Suprapubic skin (tissue), 4 donors: ENCODE measurements at regions not wholly inside any gene's neighbourhood (a gene's known extent, or its start where the extent isn't known, plus 50 kb on each side); places are given as distances from the start of the nearest gene placed in this dataset.

Source experiments
- DNase-seq, 2 donors: peaks; one replicate each; pipeline ENCODE4 v3.0.0-alpha.2; 2019; ENCODE audit warnings: low spot score in 2 of 2
- H3K27ac ChIP-seq: fragments of 200-600 bp; sonication (generic); one replicate; pipeline ENCODE4 v1.5.1; 2019
- H3K27me3 ChIP-seq: fragments of 200-600 bp; sonication (generic); one replicate; pipeline ENCODE4 v1.5.1; 2019
- H3K36me3 ChIP-seq: fragments of 200-600 bp; sonication (generic); one replicate; pipeline ENCODE4 v1.5.1; 2019
- H3K4me1 ChIP-seq: fragments of 200-600 bp; sonication (generic); one replicate; pipeline ENCODE4 v1.5.1; 2019
- H3K4me3 ChIP-seq: fragments of 200-600 bp; sonication (generic); one replicate; pipeline ENCODE4 v1.5.1; 2019; ENCODE audit warnings: mild to moderate bottlenecking
- H3K9me3 ChIP-seq: fragments of 200-600 bp; sonication (generic); one replicate; pipeline ENCODE4 v1.5.1; 2019
- EP300 ChIP-seq: sonication (generic); formaldehyde crosslinking; IDR thresholded peaks from one replicate; pipeline ENCODE4 v1.6.1; 2017; ENCODE audit warnings: antibody characterized with exemption
- POLR2A ChIP-seq, 2 donors: fragments of 450-650 bp; IDR thresholded peaks; one replicate each; pipeline ENCODE4 v1.6.1; 2017; ENCODE audit warnings: antibody characterized with exemption in 2 of 2, mild to moderate bottlenecking in 2 of 2, moderate library complexity in 2 of 2
- POLR2AphosphoS5 ChIP-seq, 3 donors: sonication (generic); formaldehyde crosslinking; IDR thresholded peaks; one replicate each; pipeline ENCODE4 v1.6.1; 2017; ENCODE audit warnings: antibody characterized with exemption in 3 of 3
- WGBS: methylation state at CpG from one replicate; pipeline ENCODE4 v1.1.5; 2018; 5-methylcytosine and 5-hydroxymethylcytosine counted together
- TF ChIP-seq, protein P1 (sequence below), 2 donors: fragments of 200-600 bp in 1 of 2; fragments of 450-650 bp in 1 of 2; sonication (generic) in 1 of 2; IDR thresholded peaks; one replicate each; pipeline ENCODE4 v1.5.1; 2016 to 2019; ENCODE audit warnings: antibody characterized with exemption in 2 of 2, mild to moderate bottlenecking in 1 of 2, moderate library complexity in 1 of 2

DNA sequence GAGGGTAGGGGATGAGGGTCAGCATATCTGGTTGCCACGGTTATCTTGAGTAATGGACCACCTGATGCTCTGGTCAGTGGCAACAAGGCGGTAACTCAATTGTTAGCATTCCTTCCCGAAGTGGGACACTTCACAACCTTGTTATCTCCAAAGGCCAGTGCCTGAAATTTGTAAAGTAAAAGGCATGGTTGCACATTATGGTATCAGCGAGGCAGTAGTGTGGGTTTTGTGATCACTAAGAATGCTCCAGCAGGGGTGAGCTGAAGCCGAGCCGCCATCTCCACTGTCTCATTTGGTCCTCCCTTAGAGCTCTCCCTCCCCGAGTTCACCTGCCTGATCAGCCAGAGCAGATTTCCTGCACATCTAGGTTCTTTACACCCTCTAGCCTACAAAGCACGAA, 50.5 kb upstream of the LGALSL start:
- Histone ChIP-seq H3K9me3 (no peaks in the 10 kb centered on the region), H3K27ac (peak overlapping the region; percentile 72), H3K4me1 (peaks cover 52% of the 10 kb centered on the region), H3K4me3 (no peak overlapping the region), H3K36me3 (no peaks in the 10 kb centered on the region), H3K27me3 (no peaks in the 10 kb centered on the region)
- TF ChIP-seq POLR2A (IDR thresholded peaks at IDR 0.05), result no peak
- no peak for TF ChIP-seq EP300
- TF ChIP-seq, protein P1, sequence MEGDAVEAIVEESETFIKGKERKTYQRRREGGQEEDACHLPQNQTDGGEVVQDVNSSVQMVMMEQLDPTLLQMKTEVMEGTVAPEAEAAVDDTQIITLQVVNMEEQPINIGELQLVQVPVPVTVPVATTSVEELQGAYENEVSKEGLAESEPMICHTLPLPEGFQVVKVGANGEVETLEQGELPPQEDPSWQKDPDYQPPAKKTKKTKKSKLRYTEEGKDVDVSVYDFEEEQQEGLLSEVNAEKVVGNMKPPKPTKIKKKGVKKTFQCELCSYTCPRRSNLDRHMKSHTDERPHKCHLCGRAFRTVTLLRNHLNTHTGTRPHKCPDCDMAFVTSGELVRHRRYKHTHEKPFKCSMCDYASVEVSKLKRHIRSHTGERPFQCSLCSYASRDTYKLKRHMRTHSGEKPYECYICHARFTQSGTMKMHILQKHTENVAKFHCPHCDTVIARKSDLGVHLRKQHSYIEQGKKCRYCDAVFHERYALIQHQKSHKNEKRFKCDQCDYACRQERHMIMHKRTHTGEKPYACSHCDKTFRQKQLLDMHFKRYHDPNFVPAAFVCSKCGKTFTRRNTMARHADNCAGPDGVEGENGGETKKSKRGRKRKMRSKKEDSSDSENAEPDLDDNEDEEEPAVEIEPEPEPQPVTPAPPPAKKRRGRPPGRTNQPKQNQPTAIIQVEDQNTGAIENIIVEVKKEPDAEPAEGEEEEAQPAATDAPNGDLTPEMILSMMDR (IDR thresholded peaks at IDR 0.05), result no peak
- no peak for TF ChIP-seq POLR2AphosphoS5 (IDR thresholded peaks at IDR 0.05)
- no peak for DNase-seq
- 88% methylated on average over 7 of the region's 8 CpGs for WGBS

- 14% methylated on average over 9 of the region's 9 CpGs for WGBS
- TF ChIP-seq POLR2AphosphoS5 (IDR thresholded peaks at IDR 0.05), result peak in 1 of 3 donors; percentile 72
- TF ChIP-seq, protein P1 (IDR thresholded peaks at IDR 0.05), result no peak
- peak overlapping the region; percentile 72 for H3K27ac ChIP-seq
- H3K36me3 ChIP-seq, result no peaks in the 10 kb centered on the region
- peaks cover 52% of the 10 kb centered on the region for H3K4me1 ChIP-seq
- H3K9me3 ChIP-seq, result no peaks in the 10 kb centered on the region
- peak; percentile 88 to 89 for DNase-seq
- H3K4me3 ChIP-seq, result no peak overlapping the region
- no peaks in the 10 kb centered on the region for H3K27me3 ChIP-seq
These were observed 49.8 kb upstream of the LGALSL start for GRCh38 chr2:64404002-64404731.
